HAP-1 (cell line): ENCODE measurements at regions not wholly inside any gene's neighbourhood (a gene's known extent, or its start where the extent isn't known, plus 50 kb on each side); places are given as distances from the start of the nearest gene placed in this dataset.

Experiments used
- DNase-seq, 2 experiments: peaks; one replicate each; pipeline ENCODE4 v3.0.0-alpha.2; 2016 to 2020; ENCODE audit warnings: low spot score in 2 of 2
- H3K27me3 ChIP-seq: fragments of 250-450 bp; sonication (Bioruptor Pico); 2 replicates; pipeline ENCODE4 v1.5.1; 2020; ENCODE audit warnings: low read depth, mild to moderate bottlenecking, moderate library complexity
- H3K36me3 ChIP-seq: fragments of 250-450 bp; sonication (Bioruptor Pico); replicated peaks from 2 replicates; pipeline ENCODE4 v1.5.1; 2020; ENCODE audit warnings: mild to moderate bottlenecking
- H3K4me1 ChIP-seq: fragments of 250-450 bp; sonication (Bioruptor Pico); 2 replicates; pipeline ENCODE4 v1.5.1; 2020; ENCODE audit warnings: mild to moderate bottlenecking
- H3K4me3 ChIP-seq: fragments of 250-450 bp; sonication (Bioruptor Pico); 2 replicates; pipeline ENCODE4 v1.5.1; 2020; ENCODE audit warnings: mild to moderate bottlenecking, moderate library complexity
- H3K9me3 ChIP-seq: fragments of 250-450 bp; sonication (Bioruptor Pico); 2 replicates; pipeline ENCODE4 v1.5.1; 2020; ENCODE audit warnings: mild to moderate bottlenecking, moderate library complexity
- in situ Hi-C: fragments of 300-500 bp; cut with MboI; formaldehyde crosslinking; loops from 3 replicates; pipeline ENCODE4 v1.14.3; 2020; ENCODE audit warnings: low sequenced_read_pairs, inconsistent platforms, mixed read lengths

- H3K4me3 ChIP-seq = no peak overlapping the region
- no peaks in the 10 kb centered on the region for H3K36me3 ChIP-seq
- in situ Hi-C loops = no loop called here
- H3K27me3 ChIP-seq = no peaks in the 10 kb centered on the region
- no peak for DNase-seq
- H3K4me1 ChIP-seq = no peaks in the 10 kb centered on the region
- H3K9me3 ChIP-seq = no peaks in the 10 kb centered on the region
Observed at GRCh38 chr11:130546438-130546837, 98.0 kb downstream of the ADAMTS15 start.

- in situ Hi-C loops = no loop called here
- H3K36me3 ChIP-seq = no peaks in the 10 kb centered on the region
- DNase-seq = no peak
- H3K9me3 ChIP-seq = no peaks in the 10 kb centered on the region
- H3K27me3 ChIP-seq = no peaks in the 10 kb centered on the region
- H3K4me1 ChIP-seq = no peaks in the 10 kb centered on the region
- no peak overlapping the region for H3K4me3 ChIP-seq
Observed at GRCh38 chr11:130546901-130547694, 98.7 kb downstream of the ADAMTS15 start.

GRCh38 chr11:130547761-130548490 lies 99.5 kb downstream of the ADAMTS15 start:
- Histone ChIP-seq H3K4me1 (no peaks in the 10 kb centered on the region), H3K9me3 (no peaks in the 10 kb centered on the region), H3K36me3 (no peaks in the 10 kb centered on the region), H3K27me3 (no peaks in the 10 kb centered on the region), H3K4me3 (no peak overlapping the region)
- no peak for DNase-seq
- in situ Hi-C loops = no loop called here

- DNase-seq = no peak
- in situ Hi-C loops = no loop called here
- Histone ChIP-seq H3K9me3 (no peaks in the 10 kb centered on the region), H3K4me3 (no peak overlapping the region), H3K27me3 (no peaks in the 10 kb centered on the region), H3K4me1 (no peaks in the 10 kb centered on the region), H3K36me3 (no peaks in the 10 kb centered on the region)
Observed at GRCh38 chr11:130548491-130548833, 100.0 kb downstream of the ADAMTS15 start.

GRCh38 chr11:130549393-130549999 lies 101.1 kb downstream of the ADAMTS15 start:
- no peak for DNase-seq
- H3K4me3 ChIP-seq = no peak overlapping the region
- H3K36me3 ChIP-seq = no peaks in the 10 kb centered on the region
- in situ Hi-C loops = no loop called here
- no peaks in the 10 kb centered on the region for H3K27me3 ChIP-seq
- no peaks in the 10 kb centered on the region for H3K4me1 ChIP-seq
- H3K9me3 ChIP-seq = no peaks in the 10 kb centered on the region

- no peak for DNase-seq
- Histone ChIP-seq H3K4me3 (no peak overlapping the region), H3K4me1 (no peaks in the 10 kb centered on the region), H3K36me3 (no peaks in the 10 kb centered on the region), H3K27me3 (no peaks in the 10 kb centered on the region), H3K9me3 (no peaks in the 10 kb centered on the region)
- in situ Hi-C loops = no loop called here
Observed at GRCh38 chr11:130550150-130550549, 101.7 kb downstream of the ADAMTS15 start.

GRCh38 chr11:130550984-130551383 lies 102.5 kb downstream of the ADAMTS15 start:
- no peak for DNase-seq
- Histone ChIP-seq H3K4me3 (no peak overlapping the region), H3K4me1 (no peaks in the 10 kb centered on the region), H3K9me3 (no peaks in the 10 kb centered on the region), H3K27me3 (no peaks in the 10 kb centered on the region), H3K36me3 (no peaks in the 10 kb centered on the region)
- in situ Hi-C loops = no loop called here

GRCh38 chr11:130551388-130551787 lies 102.9 kb downstream of the ADAMTS15 start:
- DNase-seq = no peak
- H3K9me3 ChIP-seq = no peaks in the 10 kb centered on the region
- no peaks in the 10 kb centered on the region for H3K4me1 ChIP-seq
- H3K36me3 ChIP-seq = no peaks in the 10 kb centered on the region
- in situ Hi-C loops = no loop called here
- no peaks in the 10 kb centered on the region for H3K27me3 ChIP-seq
- H3K4me3 ChIP-seq = no peak overlapping the region

GRCh38 chr11:130553306-130553705 lies 104.9 kb downstream of the ADAMTS15 start:
- DNase-seq = no peak
- Histone ChIP-seq H3K27me3 (no peaks in the 10 kb centered on the region), H3K9me3 (no peaks in the 10 kb centered on the region), H3K36me3 (no peaks in the 10 kb centered on the region), H3K4me3 (no peak overlapping the region), H3K4me1 (no peaks in the 10 kb centered on the region)
- in situ Hi-C loops = no loop called here

- H3K4me3 ChIP-seq = no peak overlapping the region
- DNase-seq = no peak
Observed at GRCh38 chr11:130554241-130555055, 106.0 kb downstream of the ADAMTS15 start.

GRCh38 chr11:130555251-130555841 lies 106.9 kb downstream of the ADAMTS15 start:
- in situ Hi-C loops = no loop called here
- Histone ChIP-seq H3K27me3 (no peaks in the 10 kb centered on the region), H3K4me1 (no peaks in the 10 kb centered on the region), H3K9me3 (no peaks in the 10 kb centered on the region), H3K36me3 (no peaks in the 10 kb centered on the region), H3K4me3 (no peak overlapping the region)
- DNase-seq = no peak

More at GRCh38 chr11:130554241-130555055, 106.0 kb downstream of the ADAMTS15 start:
- H3K9me3 ChIP-seq = no peaks in the 10 kb centered on the region
- H3K4me1 ChIP-seq = no peaks in the 10 kb centered on the region
- in situ Hi-C loops = no loop called here
- H3K36me3 ChIP-seq = no peaks in the 10 kb centered on the region
- no peaks in the 10 kb centered on the region for H3K27me3 ChIP-seq

GRCh38 chr11:130560000-130560780 lies 111.7 kb downstream of the ADAMTS15 start:
- in situ Hi-C loops = no loop called here
- H3K9me3 ChIP-seq = no peaks in the 10 kb centered on the region
- H3K4me1 ChIP-seq = no peaks in the 10 kb centered on the region
- H3K4me3 ChIP-seq = no peak overlapping the region
- H3K36me3 ChIP-seq = no peaks in the 10 kb centered on the region
- DNase-seq = no peak
- H3K27me3 ChIP-seq = no peaks in the 10 kb centered on the region

- H3K36me3 ChIP-seq = no peaks in the 10 kb centered on the region
- no peaks in the 10 kb centered on the region for H3K27me3 ChIP-seq
- H3K4me3 ChIP-seq = no peak overlapping the region
- in situ Hi-C loops = no loop called here
- no peaks in the 10 kb centered on the region for H3K4me1 ChIP-seq
- DNase-seq = no peak
- H3K9me3 ChIP-seq = no peaks in the 10 kb centered on the region
Observed at GRCh38 chr11:130560781-130561109, 112.3 kb downstream of the ADAMTS15 start.
